Stimulated activated CD4-positive, alpha-beta T cell treated with anti-CD3 and anti-CD28 coated beads, Interleukin-2, amount 100 ng/mL, for 4 hours (primary cell): ENCODE measurements at regions not wholly inside any gene's neighbourhood (a gene's known extent, or its start where the extent isn't known, plus 50 kb on each side); places are given as distances from the start of the nearest gene placed in this dataset.
"Not testable (repeated sequence)": the region's sequence is repeated elsewhere in the genome, so short reads cannot be mapped to it uniquely, and the experiment has no call there.

Experiments
- DNase-seq: peaks from one replicate; pipeline ENCODE4 v3.0.0-alpha.2; 2020; ENCODE audit warnings: low read depth

GRCh38 chr22:27312966-27313855, 488.3 kb downstream of the MN1 start:
- DNase-seq, result no peak

GRCh38 chr22:27314276-27314807, 487.2 kb downstream of the MN1 start:
- DNase-seq, result no peak

GRCh38 chr22:27315833-27316232, 485.7 kb downstream of the MN1 start:
- no peak for DNase-seq

GRCh38 chr22:27317096-27317495, 484.5 kb downstream of the MN1 start:
- no peak for DNase-seq

- no peak for DNase-seq
Observed at GRCh38 chr22:27317971-27318428, 483.6 kb downstream of the MN1 start.

GRCh38 chr22:27318516-27318915, 483.0 kb downstream of the MN1 start:
- DNase-seq, result no peak

GRCh38 chr22:27323661-27324060, 477.9 kb downstream of the MN1 start:
- DNase-seq, result no peak

- not testable (repeated sequence) for DNase-seq
Observed at GRCh38 chr22:27324908-27325307, 476.6 kb downstream of the MN1 start.

- no peak for DNase-seq
Observed at GRCh38 chr22:27327497-27327896, 474.1 kb downstream of the MN1 start.

GRCh38 chr22:27327981-27328721, 473.4 kb downstream of the MN1 start:
- no peak for DNase-seq

GRCh38 chr22:27329131-27329850, 472.3 kb downstream of the MN1 start:
- DNase-seq, result no peak

- DNase-seq, result no peak
Observed at GRCh38 chr22:27329966-27330645, 471.4 kb downstream of the MN1 start.

- DNase-seq, result no peak
Observed at GRCh38 chr22:27331526-27332281, 469.9 kb downstream of the MN1 start.

GRCh38 chr22:27335102-27335660, 466.4 kb downstream of the MN1 start:
- no peak for DNase-seq

GRCh38 chr22:27336151-27337090, 465.1 kb downstream of the MN1 start:
- DNase-seq, result no peak

GRCh38 chr22:27337676-27338075, 463.9 kb downstream of the MN1 start:
- no peak for DNase-seq

- no peak for DNase-seq
Observed at GRCh38 chr22:27340047-27340446, 461.5 kb downstream of the MN1 start.

GRCh38 chr22:27344546-27344945, 457.0 kb downstream of the MN1 start:
- no peak for DNase-seq

- no peak for DNase-seq
Observed at GRCh38 chr22:27345691-27346090, 455.9 kb downstream of the MN1 start.
